A549 (cell line): ENCODE measurements at regions not wholly inside any gene's neighbourhood (a gene's known extent, or its start where the extent isn't known, plus 50 kb on each side); places are given as distances from the start of the nearest gene placed in this dataset.

Experiments used
- ATAC-seq, 2 experiments: fragments of 200-7000 bp in 1 of 2; fragments of >200 bp in 1 of 2; cut with Nextera tagmentation in 1 of 2; cut with Tn5 transposase in 1 of 2; 3 replicates each; pipeline versions ENCODE4 v1.8.0 to v1.9.1; 2018 to 2020; ENCODE audit warnings: mild to moderate bottlenecking in 1 of 2, moderate library complexity in 1 of 2
- CTCF ChIA-PET: fragments of 300-600 bp; sonication (Branson Sonifier 250); formaldehyde crosslinking; extraction: SDS; loops from one replicate; lab custom pipeline; 2021; ENCODE audit warnings: antibody characterized with exemption, inconsistent platforms; lab: Yijun Ruan, JAX
- POLR2A ChIA-PET: fragments of 350-600 bp; formaldehyde crosslinking; extraction: SDS; loops from one replicate; lab custom pipeline; 2021; ENCODE audit warnings: antibody characterized with exemption, inconsistent platforms; lab: Yijun Ruan, JAX
- DNase-seq, 2 experiments: peaks; one replicate each; pipeline versions ENCODE4 v3.0.0 to v3.0.0-alpha.2; 2011 to 2016; ENCODE audit warnings: low read depth in 1 of 2, low spot score in 1 of 2
- FAIRE-seq: peaks from 2 replicates; lab custom pipeline; 2011; peaks lifted over from hg19 to GRCh38; lab: Jason Lieb, UNC
- H3K27ac ChIP-seq, 2 experiments: fragments of >200 bp; sonication (Bioruptor Twin); formaldehyde crosslinking; 3 replicates each; pipeline ENCODE4 v1.5.1; 2016 to 2017
- H3K4me1 ChIP-seq: fragments of >200 bp; sonication (Bioruptor Twin); formaldehyde crosslinking; 3 replicates; pipeline ENCODE4 v1.6.1; 2016
- H3K4me2 ChIP-seq: fragments of >200 bp; sonication (Bioruptor Twin); formaldehyde crosslinking; 3 replicates; pipeline ENCODE4 v1.6.1; 2016
- H3K4me3 ChIP-seq: fragments of >200 bp; sonication (Bioruptor Twin); formaldehyde crosslinking; 3 replicates; pipeline ENCODE4 v1.5.1; 2016
- H3K9me3 ChIP-seq: fragments of >200 bp; sonication (Bioruptor Twin); formaldehyde crosslinking; 3 replicates; pipeline ENCODE4 v1.6.1; 2016
- EP300 ChIP-seq, 2 experiments: fragments of >200 bp; sonication (Bioruptor Twin); formaldehyde crosslinking; IDR thresholded peaks; 2 replicates in 1 of 2; 3 replicates in 1 of 2; pipeline ENCODE4 v1.6.1; 2016 to 2017
- FOSB ChIP-seq: fragments of 250-450 bp; sonication (Bioruptor Pico); IDR thresholded peaks from 2 replicates; pipeline ENCODE4 v1.5.0; 2020; ENCODE audit warnings: mild to moderate bottlenecking, moderate library complexity
- FOSL2 ChIP-seq, 2 experiments: fragments of 450-650 bp in 1 of 2; fragments of >200 bp in 1 of 2; sonication (Bioruptor Twin) in 1 of 2; formaldehyde crosslinking; IDR thresholded peaks; 2 replicates each; pipeline versions ENCODE4 v1.5.0 to v1.6.1; 2016 to 2020; ENCODE audit warnings: mild to moderate bottlenecking in 1 of 2, moderate library complexity in 1 of 2
- FOXS1 ChIP-seq: fragments of 250-450 bp; sonication (Bioruptor Pico); IDR thresholded peaks from 2 replicates; pipeline ENCODE4 v1.5.0; 2020; ENCODE audit warnings: mild to moderate bottlenecking, moderate library complexity
- GATA3 ChIP-seq: IDR thresholded peaks from 2 replicates; pipeline ENCODE4 v1.6.1; 2012; ENCODE audit warnings: borderline replicate concordance
- HEYL ChIP-seq: fragments of 250-450 bp; sonication (Bioruptor Pico); IDR thresholded peaks from 2 replicates; pipeline ENCODE4 v1.8.0; 2021; ENCODE audit warnings: mild to moderate bottlenecking, moderate library complexity
- KDM1A ChIP-seq: fragments of 200-600 bp; sonication (generic); IDR thresholded peaks from 2 replicates; pipeline ENCODE4 v1.6.1; 2016; ENCODE audit warnings: low read depth, mild to moderate bottlenecking
- KDM5A ChIP-seq: fragments of 200-600 bp; sonication (generic); IDR thresholded peaks from 2 replicates; pipeline ENCODE4 v1.6.1; 2016; ENCODE audit warnings: antibody characterized with exemption, mild to moderate bottlenecking
- MAZ ChIP-seq: fragments of 150-350 bp; IDR thresholded peaks from 2 replicates; pipeline ENCODE4 v1.6.1; 2014; ENCODE audit warnings: antibody characterized with exemption, low read depth, low read length, borderline replicate concordance
- MYC ChIP-seq: IDR thresholded peaks from 2 replicates; pipeline ENCODE4 v1.6.1; 2012; ENCODE audit warnings: mild to moderate bottlenecking, inconsistent platforms, low read length, improper control_type of control experiment, borderline replicate concordance
- NR3C1 ChIP-seq: fragments of >200 bp; sonication (Bioruptor Twin); formaldehyde crosslinking; IDR thresholded peaks from 3 replicates; pipeline ENCODE4 v1.6.1; 2017
- PHF8 ChIP-seq: fragments of 200-600 bp; sonication (generic); IDR thresholded peaks from 2 replicates; pipeline ENCODE4 v1.6.1; 2016; ENCODE audit warnings: low read depth, mild to moderate bottlenecking, antibody characterized with exemption, moderate library complexity, borderline replicate concordance
- POLR2AphosphoS2 ChIP-seq: conservative IDR thresholded peaks from 2 replicates; pipeline ENCODE4 v1.6.1; 2012; ENCODE audit warnings: low read length, improper control_type of control experiment, inconsistent platforms
- RARB ChIP-seq: fragments of 250-450 bp; sonication (Bioruptor Pico); IDR thresholded peaks from 2 replicates; pipeline ENCODE4 v1.8.0; 2021; ENCODE audit warnings: mild to moderate bottlenecking, moderate library complexity
- RCOR1 ChIP-seq: fragments of 150-350 bp; IDR thresholded peaks from 2 replicates; pipeline ENCODE4 v1.6.1; 2014; ENCODE audit warnings: antibody characterized with exemption, low read length, low read depth
- SREBF2 ChIP-seq: fragments of 450-650 bp; IDR thresholded peaks from 2 replicates; pipeline ENCODE4 v1.6.1; 2014; ENCODE audit warnings: mild to moderate bottlenecking, moderate library complexity
- TP53 ChIP-seq: fragments of 250-450 bp; sonication (Bioruptor Pico); IDR thresholded peaks from 2 replicates; pipeline ENCODE4 v1.5.0; 2021; ENCODE audit warnings: mild to moderate bottlenecking, moderate library complexity
- ZC3H11A ChIP-seq: fragments of 450-650 bp; IDR thresholded peaks from 2 replicates; pipeline ENCODE4 v1.6.1; 2014; ENCODE audit warnings: antibody characterized with exemption, mild to moderate bottlenecking
- ZSCAN20 ChIP-seq: fragments of 250-450 bp; sonication (Bioruptor Pico); IDR thresholded peaks from 2 replicates; pipeline ENCODE4 v1.8.0; 2022; ENCODE audit warnings: mild to moderate bottlenecking, moderate library complexity
- WGBS: methylation state at CpG from one replicate; pipeline ENCODE4 v1.1.6; 2017; ENCODE audit errors: missing lambda C conversion rate; 5-methylcytosine and 5-hydroxymethylcytosine counted together
- TF ChIP-seq, protein P1 (sequence below): fragments of 250-450 bp; sonication (Bioruptor Pico); IDR thresholded peaks from 2 replicates; pipeline ENCODE4 v1.5.0; 2020; ENCODE audit warnings: low read depth, mild to moderate bottlenecking, moderate library complexity
- TF ChIP-seq, protein P2 (sequence below): fragments of >200 bp; sonication (Bioruptor Twin); formaldehyde crosslinking; IDR thresholded peaks from 2 replicates; pipeline ENCODE4 v1.6.1; 2016
- TF ChIP-seq, protein P3 (sequence below): fragments of 150-350 bp; IDR thresholded peaks from 2 replicates; pipeline ENCODE4 v1.6.1; 2014; ENCODE audit warnings: low read depth, mild to moderate bottlenecking, low read length
- TF ChIP-seq, protein P4 (sequence below): IDR thresholded peaks from 2 replicates; pipeline ENCODE4 v1.6.1; 2012

DNA sequence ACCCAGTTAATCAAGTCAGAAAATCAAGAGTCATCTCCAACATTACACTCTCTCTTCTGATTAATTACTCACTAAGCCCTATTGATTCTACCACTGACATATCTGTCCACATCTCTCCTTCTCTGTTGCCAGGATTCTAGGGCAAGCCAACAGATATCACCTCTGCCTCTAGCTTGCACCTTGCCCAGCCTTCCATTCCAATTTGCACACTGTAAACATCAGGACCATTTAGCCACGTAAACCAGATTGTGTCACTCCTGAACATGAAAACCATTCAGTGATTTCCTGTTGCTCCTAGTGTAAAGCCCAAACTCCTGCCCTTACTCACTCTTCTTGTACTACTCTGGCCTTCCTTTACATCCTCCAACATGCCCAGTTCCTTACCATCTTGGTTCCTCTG, 68.0 kb upstream of the PLS3 start (continued):
- no peak for TF ChIP-seq PHF8

DNA sequence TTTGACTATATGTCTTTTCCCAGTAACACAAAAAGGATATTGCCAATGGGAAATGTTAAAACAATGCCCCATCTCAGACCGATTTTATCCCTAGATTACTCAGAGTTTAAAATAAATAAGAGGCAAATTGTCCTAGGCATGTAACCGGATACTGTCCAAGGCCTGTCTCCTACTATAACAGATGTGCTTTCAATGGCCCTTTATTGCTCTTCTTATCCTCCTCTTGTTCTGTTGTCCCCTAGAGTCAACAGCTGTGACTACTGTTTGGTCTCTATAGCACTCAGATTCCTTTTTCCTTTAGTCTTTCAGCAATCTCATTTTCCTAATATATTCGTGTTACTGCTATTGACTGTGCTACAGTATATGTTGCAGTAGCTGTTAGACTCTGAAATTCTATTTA, 66.8 kb upstream of the PLS3 start:
- no peak for DNase-seq
- H3K4me1 ChIP-seq: no peaks in the 10 kb centered on the region
- POLR2A ChIA-PET: no interaction called here
- TF ChIP-seq TP53 (CRISPR knock-in tag): no peak
- no peak for TF ChIP-seq SREBF2
- no peak for TF ChIP-seq FOSB (CRISPR knock-in tag)
- TF ChIP-seq ZSCAN20 (CRISPR knock-in tag): no peak
- no peak for TF ChIP-seq RARB (CRISPR knock-in tag)
- no peak for TF ChIP-seq POLR2AphosphoS2
- TF ChIP-seq, protein P1, sequence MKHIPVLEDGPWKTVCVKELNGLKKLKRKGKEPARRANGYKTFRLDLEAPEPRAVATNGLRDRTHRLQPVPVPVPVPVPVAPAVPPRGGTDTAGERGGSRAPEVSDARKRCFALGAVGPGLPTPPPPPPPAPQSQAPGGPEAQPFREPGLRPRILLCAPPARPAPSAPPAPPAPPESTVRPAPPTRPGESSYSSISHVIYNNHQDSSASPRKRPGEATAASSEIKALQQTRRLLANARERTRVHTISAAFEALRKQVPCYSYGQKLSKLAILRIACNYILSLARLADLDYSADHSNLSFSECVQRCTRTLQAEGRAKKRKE (CRISPR knock-in tag): no peak
- no peak for TF ChIP-seq MYC
- no peak for TF ChIP-seq FOSL2 (IDR thresholded peaks at IDR 0.05)
- TF ChIP-seq FOSL2 (CRISPR knock-in tag; IDR thresholded peaks at IDR 0.05): no peak
- TF ChIP-seq HEYL (CRISPR knock-in tag): no peak
- no peak for TF ChIP-seq KDM5A
- TF ChIP-seq RCOR1: no peak
- TF ChIP-seq, protein P2, sequence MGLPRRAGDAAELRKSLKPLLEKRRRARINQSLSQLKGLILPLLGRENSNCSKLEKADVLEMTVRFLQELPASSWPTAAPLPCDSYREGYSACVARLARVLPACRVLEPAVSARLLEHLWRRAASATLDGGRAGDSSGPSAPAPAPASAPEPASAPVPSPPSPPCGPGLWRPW: no peak
- TF ChIP-seq, protein P3, sequence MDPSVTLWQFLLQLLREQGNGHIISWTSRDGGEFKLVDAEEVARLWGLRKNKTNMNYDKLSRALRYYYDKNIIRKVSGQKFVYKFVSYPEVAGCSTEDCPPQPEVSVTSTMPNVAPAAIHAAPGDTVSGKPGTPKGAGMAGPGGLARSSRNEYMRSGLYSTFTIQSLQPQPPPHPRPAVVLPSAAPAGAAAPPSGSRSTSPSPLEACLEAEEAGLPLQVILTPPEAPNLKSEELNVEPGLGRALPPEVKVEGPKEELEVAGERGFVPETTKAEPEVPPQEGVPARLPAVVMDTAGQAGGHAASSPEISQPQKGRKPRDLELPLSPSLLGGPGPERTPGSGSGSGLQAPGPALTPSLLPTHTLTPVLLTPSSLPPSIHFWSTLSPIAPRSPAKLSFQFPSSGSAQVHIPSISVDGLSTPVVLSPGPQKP: no peak
- TF ChIP-seq, all 56 proteins: peak for 0
- ATAC-seq: no peak
- CTCF ChIA-PET: no interaction called here
- Histone ChIP-seq H3K9me3 (no peaks in the 10 kb centered on the region), H3K4me3 (no peak overlapping the region), H3K4me2 (no peak overlapping the region), H3K27ac (no peak overlapping the region)
- FAIRE-seq: no peak
- WGBS: 60% methylated on average over 3 of the region's 3 CpGs

DNA sequence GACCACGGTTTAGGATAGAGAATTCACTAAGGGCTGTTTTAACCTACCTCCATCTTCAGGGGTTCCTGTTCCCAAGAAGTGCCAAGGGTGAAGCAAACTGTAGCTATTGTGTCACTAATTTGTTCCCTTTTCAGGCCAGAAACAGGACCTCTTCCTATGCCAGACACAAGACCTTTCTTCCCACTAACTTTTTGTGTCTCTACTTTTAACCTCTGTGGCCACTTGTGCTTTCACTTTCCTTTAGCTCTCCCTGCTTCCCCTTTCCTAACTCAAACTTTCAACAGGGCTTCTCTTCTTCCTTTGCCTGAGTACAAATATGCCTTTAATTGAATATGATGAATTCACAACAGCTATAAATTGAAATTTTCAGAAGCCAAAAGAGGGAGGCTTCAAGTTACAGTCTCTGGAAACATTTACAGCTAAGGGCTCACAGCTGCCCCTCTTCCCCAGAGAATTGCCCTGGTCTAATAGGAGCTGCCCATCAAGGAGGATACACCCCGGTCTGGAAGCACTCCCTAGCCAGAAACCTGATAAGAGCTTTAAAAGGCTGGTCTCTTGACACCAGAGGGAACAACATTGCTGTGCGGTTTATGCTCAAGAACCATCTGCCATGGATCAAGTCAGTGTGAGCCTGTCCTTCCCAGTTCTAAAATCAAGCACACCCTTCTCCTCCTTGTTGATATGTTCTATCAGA, 61.7 kb upstream of the PLS3 start:
- 44% methylated on average over 3 of the region's 3 CpGs for WGBS
- FAIRE-seq: no peak
- H3K9me3 ChIP-seq: no peaks in the 10 kb centered on the region
- H3K4me2 ChIP-seq: no peak overlapping the region
- no peak for DNase-seq
- TF ChIP-seq NR3C1 (no peak), PHF8 (no peak), ZC3H11A (no peak), KDM1A (no peak), FOXS1 (CRISPR knock-in tag) (no peak), MAZ (no peak), GATA3 (no peak), EP300 (IDR thresholded peaks at IDR 0.05) (no peak)
- TF ChIP-seq, protein P4, sequence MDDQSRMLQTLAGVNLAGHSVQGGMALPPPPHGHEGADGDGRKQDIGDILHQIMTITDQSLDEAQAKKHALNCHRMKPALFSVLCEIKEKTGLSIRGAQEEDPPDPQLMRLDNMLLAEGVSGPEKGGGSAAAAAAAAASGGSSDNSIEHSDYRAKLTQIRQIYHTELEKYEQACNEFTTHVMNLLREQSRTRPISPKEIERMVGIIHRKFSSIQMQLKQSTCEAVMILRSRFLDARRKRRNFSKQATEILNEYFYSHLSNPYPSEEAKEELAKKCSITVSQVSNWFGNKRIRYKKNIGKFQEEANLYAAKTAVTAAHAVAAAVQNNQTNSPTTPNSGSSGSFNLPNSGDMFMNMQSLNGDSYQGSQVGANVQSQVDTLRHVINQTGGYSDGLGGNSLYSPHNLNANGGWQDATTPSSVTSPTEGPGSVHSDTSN: no peak
- no peaks in the 10 kb centered on the region for H3K4me1 ChIP-seq
- ChIA-PET POLR2A (no interaction called here), CTCF (interaction anchor here (1.0 kb wide), 1 partner anchor 12 kb away, joined by 3 read pairs; no protein-coding TSS in a partner anchor)
- no peak overlapping the region for H3K4me3 ChIP-seq
- ATAC-seq: no peak
- no peak overlapping the region for H3K27ac ChIP-seq
